IMR-90 (cell line): ENCODE measurements at regions not wholly inside any gene's neighbourhood (a gene's known extent, or its start where the extent isn't known, plus 50 kb on each side); places are given as distances from the start of the nearest gene placed in this dataset. TPM values are rescaled to one million over a fixed set of nuclear protein-coding genes. Genes with fewer than 3 reads are reported as not detected.

Experiments
- ATAC-seq: fragments of 200-7000 bp; cut with Tn5 transposase; 2 replicates; pipeline ENCODE4 v1.9.1; 2020; ENCODE audit warnings: low read depth, mild to moderate bottlenecking, moderate library complexity
- BruUV-seq: library from RNA; stranded (reverse); fragments of 400-500 nt; replicated peaks from 2 replicates; lab custom pipeline; 2021; lab: Mats Ljungman, UMichigan
- CTCF ChIA-PET: fragments of 300-600 bp; formaldehyde crosslinking; extraction: SDS; loops from one replicate; lab custom pipeline; 2021; ENCODE audit warnings: antibody characterized with exemption; lab: Yijun Ruan, JAX
- POLR2A ChIA-PET: fragments of 300-600 bp; sonication (Branson Sonifier 250); formaldehyde crosslinking; loops from one replicate; lab custom pipeline; 2022; ENCODE audit warnings: antibody characterized with exemption; ENCODE audit not compliant: unreplicated experiment; lab: Charles Lee
- DNase-seq: peaks from one replicate; pipeline ENCODE4 v3.0.0; 2013
- H2AFZ ChIP-seq: replicated peaks from 2 replicates; pipeline ENCODE3; 2013; ENCODE audit warnings: low read length, mild to moderate bottlenecking; ENCODE audit not compliant: poor library complexity
- H2AK5ac ChIP-seq: 2 replicates; pipeline ENCODE4 v1.6.1; 2013; ENCODE audit warnings: low read depth, low read length, inconsistent platforms
- H2AK9ac ChIP-seq: replicated peaks from 2 replicates; pipeline ENCODE3; 2013; ENCODE audit warnings: mild to moderate bottlenecking, low read depth, low read length, moderate library complexity; ENCODE audit not compliant: poor library complexity
- H2BK120ac ChIP-seq: 2 replicates; pipeline ENCODE4 v1.6.1; 2013; ENCODE audit warnings: low read depth, low read length, inconsistent platforms
- H2BK15ac ChIP-seq: 3 replicates; pipeline ENCODE4 v1.6.1; 2013; ENCODE audit warnings: low read depth, low read length, inconsistent platforms
- H2BK20ac ChIP-seq: 2 replicates; pipeline ENCODE4 v1.6.1; 2013; ENCODE audit warnings: low read depth, mild to moderate bottlenecking, inconsistent platforms, low read length, moderate library complexity
- H2BK5ac ChIP-seq: 2 replicates; pipeline ENCODE4 v1.6.1; 2013; ENCODE audit warnings: mild to moderate bottlenecking, low read depth, low read length, inconsistent platforms; ENCODE audit not compliant: poor library complexity, severe bottlenecking
- H3K14ac ChIP-seq: replicated peaks from 2 replicates; pipeline ENCODE4 v1.6.1; 2013; ENCODE audit warnings: low read depth, low read length, inconsistent platforms
- H3K18ac ChIP-seq: 2 replicates; pipeline ENCODE4 v1.6.1; 2013; ENCODE audit warnings: low read depth, low read length, control low read depth
- H3K23ac ChIP-seq: 2 replicates; pipeline ENCODE4 v1.6.1; 2013; ENCODE audit warnings: low read depth, low read length, inconsistent platforms
- H3K27ac ChIP-seq: 2 replicates; pipeline ENCODE4 v1.5.1; 2013; ENCODE audit warnings: mild to moderate bottlenecking, control low read depth, low read length; ENCODE audit not compliant: insufficient read depth
- H3K27me3 ChIP-seq: 2 replicates; pipeline ENCODE4 v1.6.1; 2013; ENCODE audit warnings: low read length; ENCODE audit not compliant: control insufficient read depth, insufficient read depth
- H3K36me3 ChIP-seq: 2 replicates; pipeline ENCODE4 v1.6.1; 2013; ENCODE audit warnings: low read length, mixed read lengths; ENCODE audit not compliant: control insufficient read depth, insufficient read depth
- H3K4ac ChIP-seq: 2 replicates; pipeline ENCODE4 v1.6.1; 2013; ENCODE audit warnings: low read depth, low read length, inconsistent platforms
- H3K4me1 ChIP-seq: 2 replicates; pipeline ENCODE4 v1.6.1; 2013; ENCODE audit warnings: low read length, mixed read lengths; ENCODE audit not compliant: control insufficient read depth, insufficient read depth
- H3K4me2 ChIP-seq: 2 replicates; pipeline ENCODE4 v1.6.1; 2013; ENCODE audit warnings: low read depth, mild to moderate bottlenecking, control low read depth, low read length, moderate library complexity
- H3K4me3 ChIP-seq: 2 replicates; pipeline ENCODE4 v1.5.1; 2013; ENCODE audit warnings: low read depth, mild to moderate bottlenecking, control low read depth, low read length, moderate library complexity; ENCODE audit not compliant: insufficient read depth
- H3K56ac ChIP-seq: 2 replicates; pipeline ENCODE4 v1.6.1; 2013; ENCODE audit warnings: low read length, inconsistent platforms; ENCODE audit not compliant: insufficient read depth; ENCODE audit errors: extremely low read depth
- H3K79me1 ChIP-seq, 2 experiments: 2 replicates each; pipeline ENCODE4 v1.6.1; 2013; ENCODE audit warnings: low read length in 2 of 2, inconsistent platforms in 1 of 2, low read depth in 1 of 2
- H3K9ac ChIP-seq: 2 replicates; pipeline ENCODE4 v1.6.1; 2013; ENCODE audit warnings: low read depth, low read length, control low read depth
- H3K9me1 ChIP-seq: 2 replicates; pipeline ENCODE4 v1.6.1; 2013; ENCODE audit warnings: low read length, inconsistent platforms; ENCODE audit not compliant: insufficient read depth
- H3K9me3 ChIP-seq: 2 replicates; pipeline ENCODE4 v1.6.1; 2013; ENCODE audit warnings: low read length; ENCODE audit not compliant: control insufficient read depth, insufficient read depth
- H4K20me1 ChIP-seq: 2 replicates; pipeline ENCODE4 v1.6.1; 2013; ENCODE audit warnings: low read length, inconsistent platforms; ENCODE audit not compliant: insufficient read depth
- H4K5ac ChIP-seq: 2 replicates; pipeline ENCODE4 v1.6.1; 2013; ENCODE audit warnings: mild to moderate bottlenecking, low read depth, low read length, control low read depth
- H4K8ac ChIP-seq, 2 experiments: 2 replicates each; pipeline ENCODE4 v1.6.1; 2013; ENCODE audit warnings: low read depth in 2 of 2, low read length in 2 of 2, control low read depth in 1 of 2, inconsistent platforms in 1 of 2
- H4K91ac ChIP-seq: 2 replicates; pipeline ENCODE4 v1.6.1; 2013; ENCODE audit warnings: low read depth, low read length, inconsistent platforms; ENCODE audit not compliant: insufficient read depth
- BHLHE40 ChIP-seq: fragments of 150-350 bp; IDR thresholded peaks from 2 replicates; pipeline ENCODE4 v1.6.1; 2016; ENCODE audit warnings: mild to moderate bottlenecking, low read depth, low read length
- MAZ ChIP-seq: IDR thresholded peaks from 2 replicates; pipeline ENCODE4 v1.6.1; 2012; ENCODE audit warnings: low read depth, mild to moderate bottlenecking, low read length, improper control_type of control experiment, moderate library complexity, borderline replicate concordance
- SMC3 ChIP-seq: fragments of 150-350 bp; IDR thresholded peaks from 2 replicates; pipeline ENCODE4 v1.6.1; 2016; ENCODE audit warnings: low read depth, mild to moderate bottlenecking, antibody characterized with exemption, low read length, moderate library complexity
- WGBS, 2 experiments: methylation state at CpG; one replicate each; pipeline versions ENCODE4 v1.1.5 to v1.1.7; 2013; ENCODE audit warnings: missing lambda C conversion rate in 2 of 2; ENCODE audit not compliant: insufficient read length in 1 of 2; ENCODE audit errors: extremely low coverage in 2 of 2; 5-methylcytosine and 5-hydroxymethylcytosine counted together
- dilution Hi-C: fragments of 300-500 bp; cut with HindIII; formaldehyde crosslinking; loops from one replicate; pipeline ENCODE4 v1.14.3; 2018; ENCODE audit warnings: low sequenced_read_pairs; ENCODE audit not compliant: unreplicated experiment
- in situ Hi-C: fragments of 300-500 bp; cut with MboI; formaldehyde crosslinking; loops from 3 replicates; pipeline ENCODE4 v1.14.3; 2019; ENCODE audit warnings: low sequenced_read_pairs, inconsistent platforms, mixed read lengths
- intact Hi-C: fragments of 100-400 bp; cut with micrococcal nuclease; formaldehyde crosslinking; loops from 2 replicates; pipeline ENCODE4 v1.10.0; 2022
- microRNA-seq, 2 experiments: library from miRNA; stranded (forward) in 1 of 2; unstranded in 1 of 2; fragments of 10-50 nt in 1 of 2; fragments of <30 nt in 1 of 2; gene quantifications in 1 of 2; microRNA quantifications in 1 of 2; one replicate each; pipeline versions ENCODE3 to v1.1.0; 2013 to 2020; ENCODE audit not compliant: insufficient read depth in 1 of 2, insufficient read length in 1 of 2, unreplicated experiment in 1 of 2
- small RNA-seq, 5 experiments: library from RNA; depleted of rRNA; stranded (forward); fragments of <200 nt; gene quantifications; one replicate each; pipeline ENCODE3, GENCODE V24; 2012

DNA sequence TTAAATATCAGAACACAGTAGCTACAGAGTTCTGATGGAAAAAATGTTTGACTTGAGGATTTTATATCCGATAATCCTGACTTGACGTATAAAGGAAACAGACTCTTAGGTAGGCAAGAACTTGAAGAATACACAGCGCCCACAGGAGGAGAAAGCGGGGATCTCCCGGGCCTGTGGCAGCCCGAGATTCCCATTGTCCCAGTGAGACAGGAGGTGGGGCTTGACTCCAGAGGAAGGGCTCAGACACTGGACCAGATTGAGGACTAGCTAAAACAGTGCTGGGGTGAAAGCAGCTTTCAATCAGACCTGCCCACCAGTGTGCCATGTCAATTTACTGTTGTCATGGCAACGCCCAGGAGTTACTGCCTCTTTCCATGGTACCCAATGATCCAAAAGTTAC is 51.1 kb upstream of the C14orf180 start:
- no peak overlapping the region for H3K4me2 ChIP-seq
- no peaks in the 10 kb centered on the region for H3K79me1 ChIP-seq
- in situ Hi-C loops (no loop called here), intact Hi-C loops (no loop called here), dilution Hi-C loops (no loop called here)
- ChIA-PET CTCF (no interaction called here), POLR2A (no interaction called here)
- no peaks in the 10 kb centered on the region for H3K27me3 ChIP-seq
- H4K5ac ChIP-seq = no peak overlapping the region
- H3K9me3 ChIP-seq = peaks cover 14% of the 10 kb centered on the region
- no peak overlapping the region for H2AK5ac ChIP-seq
- TF ChIP-seq SMC3 = no peak
- TF ChIP-seq MAZ = no peak
- no peak for TF ChIP-seq BHLHE40
- no peak overlapping the region for H3K9ac ChIP-seq
- H3K23ac ChIP-seq = no peak overlapping the region
- no peaks in the 10 kb centered on the region for H3K9me1 ChIP-seq
- no peak overlapping the region for H4K8ac ChIP-seq
- no peak overlapping the region for H4K91ac ChIP-seq
- no peak overlapping the region for H3K27ac ChIP-seq
- no peaks in the 10 kb centered on the region for H3K36me3 ChIP-seq
- H3K56ac ChIP-seq = no peak overlapping the region
- H3K4me3 ChIP-seq = no peak overlapping the region
- no peak overlapping the region for H3K14ac ChIP-seq
- H2BK120ac ChIP-seq = no peak overlapping the region
- H2BK15ac ChIP-seq = no peak overlapping the region
- H3K4me1 ChIP-seq = no peaks in the 10 kb centered on the region
- ATAC-seq = no peak
- 75% methylated on average over 4 of the region's 7 CpGs; no CpG with 5 or more reads in 1 of the 2 experiments for WGBS, 2 experiments
- H2AK9ac ChIP-seq = no peak overlapping the region
- H4K20me1 ChIP-seq = no peaks in the 10 kb centered on the region
- no peak overlapping the region for H2AFZ ChIP-seq
- H3K4ac ChIP-seq = no peak overlapping the region
- no peak overlapping the region for H2BK20ac ChIP-seq
- H3K18ac ChIP-seq = no peak overlapping the region
- DNase-seq = no peak
- no peak overlapping the region for H2BK5ac ChIP-seq
- BruUV-seq = no TSS peak

Small RNAs in the stretch of these regions (microRNA-seq; reads per million reads assigned to microRNA genes)
- not detected for gene RNU6-684P (ENCODE audit: insufficient read depth, insufficient read length)

Small RNAs in the stretch of these regions (small RNA-seq; reads per million reads assigned to genes)
- gene RNU6-684P = 0 reads per million in 5 experiments
